HEK293 (cell line): ENCODE measurements at regions not wholly inside any gene's neighbourhood (a gene's known extent, or its start where the extent isn't known, plus 50 kb on each side); places are given as distances from the start of the nearest gene placed in this dataset.
"Not testable (repeated sequence)": the region's sequence is repeated elsewhere in the genome, so short reads cannot be mapped to it uniquely, and the experiment has no call there.

Experiments used
- CTCF ChIA-PET: fragments of 350-600 bp; formaldehyde crosslinking; extraction: SDS; loops from one replicate; lab custom pipeline; 2021; ENCODE audit warnings: antibody characterized with exemption; lab: Yijun Ruan, JAX
- POLR2A ChIA-PET: fragments of 300-600 bp; formaldehyde crosslinking; extraction: SDS; loops from one replicate; lab custom pipeline; 2020; ENCODE audit warnings: antibody characterized with exemption, inconsistent platforms; lab: Yijun Ruan, JAX
- H3K27ac ChIP-seq: fragments of 200-500 bp; sonication (Bioruptor generic); 2 replicates; pipeline ENCODE4 v1.5.1; 2014; ENCODE audit warnings: low read depth, low read length, control low read depth, inconsistent platforms; ENCODE audit errors: extremely low read depth
- H3K36me3 ChIP-seq, 2 experiments: fragments of 200-500 bp in 1 of 2; sonication (Bioruptor generic) in 1 of 2; 1 replicate in 1 of 2; 2 replicates in 1 of 2; pipeline ENCODE4 v1.5.1; 2014 to 2017; ENCODE audit warnings: inconsistent platforms in 2 of 2, low read length in 2 of 2; ENCODE audit not compliant: control insufficient read depth in 2 of 2, insufficient read depth in 1 of 2
- H3K4me1 ChIP-seq: fragments of 200-500 bp; sonication (Bioruptor generic); 2 replicates; pipeline ENCODE4 v1.5.1; 2014; ENCODE audit warnings: mild to moderate bottlenecking, low read length, inconsistent platforms; ENCODE audit not compliant: control insufficient read depth, insufficient read depth
- H3K4me3 ChIP-seq: 2 replicates; pipeline ENCODE4 v1.5.1; 2011; ENCODE audit warnings: low read depth, mild to moderate bottlenecking, control low read depth, low read length, moderate library complexity
- H3K9me3 ChIP-seq: fragments of 200-500 bp; sonication (Bioruptor generic); 2 replicates; pipeline ENCODE4 v1.5.1; 2014; ENCODE audit warnings: low read depth, low read length, inconsistent platforms; ENCODE audit not compliant: control insufficient read depth, insufficient read depth
- GFI1B ChIP-seq: fragments of 450-650 bp; formaldehyde crosslinking; IDR thresholded peaks from 2 replicates; pipeline ENCODE4 v1.5.1; 2016; ENCODE audit warnings: missing biosample characterization, missing genetic modification characterization
- IKZF3 ChIP-seq: fragments of 450-650 bp; IDR thresholded peaks from 2 replicates; pipeline ENCODE4 v1.5.0; 2018; ENCODE audit warnings: missing biosample characterization, mild to moderate bottlenecking, missing genetic modification characterization, moderate library complexity
- KLF16 ChIP-seq: fragments of 450-650 bp; formaldehyde crosslinking; IDR thresholded peaks from 2 replicates; pipeline ENCODE4 v1.5.1; 2017; ENCODE audit warnings: missing biosample characterization, missing genetic modification characterization
- MZF1 ChIP-seq: fragments of 450-650 bp; formaldehyde crosslinking; IDR thresholded peaks from 2 replicates; pipeline ENCODE4 v1.5.1; 2017; ENCODE audit warnings: missing biosample characterization, missing genetic modification characterization, borderline replicate concordance
- PRDM1 ChIP-seq: fragments of 450-650 bp; formaldehyde crosslinking; IDR thresholded peaks from 2 replicates; pipeline ENCODE4; 2016; ENCODE audit warnings: missing biosample characterization, missing genetic modification characterization
- SCRT1 ChIP-seq: fragments of 450-650 bp; formaldehyde crosslinking; IDR thresholded peaks from 2 replicates; pipeline ENCODE4 v1.5.1; 2016; ENCODE audit warnings: missing biosample characterization, missing genetic modification characterization, borderline replicate concordance
- WT1 ChIP-seq: fragments of 450-650 bp; formaldehyde crosslinking; IDR thresholded peaks from 2 replicates; pipeline ENCODE4 v1.5.1; 2016; ENCODE audit warnings: missing biosample characterization, missing genetic modification characterization
- ZBTB20 ChIP-seq: fragments of 450-650 bp; formaldehyde crosslinking; IDR thresholded peaks from 2 replicates; pipeline ENCODE4 v1.5.1; 2016; ENCODE audit warnings: missing biosample characterization, missing genetic modification characterization
- ZBTB44 ChIP-seq: fragments of 450-650 bp; IDR thresholded peaks from 2 replicates; pipeline ENCODE4 v1.5.1; 2018; ENCODE audit warnings: missing biosample characterization, mild to moderate bottlenecking, missing genetic modification characterization
- ZFP69B ChIP-seq: fragments of 450-650 bp; formaldehyde crosslinking; IDR thresholded peaks from 2 replicates; pipeline ENCODE4 v1.5.1; 2016; ENCODE audit warnings: missing biosample characterization, missing genetic modification characterization
- ZIC2 ChIP-seq: fragments of 450-650 bp; formaldehyde crosslinking; IDR thresholded peaks from 2 replicates; pipeline ENCODE4 v1.5.1; 2016; ENCODE audit warnings: missing biosample characterization, missing genetic modification characterization
- ZNF140 ChIP-seq: fragments of 450-650 bp; formaldehyde crosslinking; IDR thresholded peaks from 2 replicates; pipeline ENCODE4 v1.5.1; 2016; ENCODE audit warnings: missing biosample characterization, missing genetic modification characterization
- ZNF157 ChIP-seq: fragments of 450-650 bp; formaldehyde crosslinking; IDR thresholded peaks from 2 replicates; pipeline ENCODE4 v1.5.1; 2016; ENCODE audit warnings: missing biosample characterization, missing genetic modification characterization
- ZNF211 ChIP-seq: fragments of 450-650 bp; formaldehyde crosslinking; IDR thresholded peaks from 2 replicates; pipeline ENCODE4 v1.5.1; 2016; ENCODE audit warnings: low read depth, missing biosample characterization, missing genetic modification characterization
- ZNF311 ChIP-seq: fragments of 450-650 bp; formaldehyde crosslinking; IDR thresholded peaks from 2 replicates; pipeline ENCODE4 v1.5.1; 2017; ENCODE audit warnings: missing biosample characterization, missing genetic modification characterization, borderline replicate concordance
- ZNF324 ChIP-seq: fragments of 450-650 bp; formaldehyde crosslinking; IDR thresholded peaks from 2 replicates; pipeline ENCODE4 v1.5.1; 2016; ENCODE audit warnings: missing biosample characterization, missing genetic modification characterization
- ZNF449 ChIP-seq: fragments of 450-650 bp; formaldehyde crosslinking; IDR thresholded peaks from 2 replicates; pipeline ENCODE4 v1.5.1; 2017; ENCODE audit warnings: missing biosample characterization, mild to moderate bottlenecking, missing genetic modification characterization, moderate library complexity
- ZNF514 ChIP-seq: fragments of 450-650 bp; formaldehyde crosslinking; IDR thresholded peaks from 2 replicates; pipeline ENCODE4 v1.5.1; 2016; ENCODE audit warnings: missing biosample characterization, missing genetic modification characterization
- ZNF571 ChIP-seq: fragments of 450-650 bp; formaldehyde crosslinking; IDR thresholded peaks from 2 replicates; pipeline ENCODE4 v1.5.0; 2017; ENCODE audit warnings: missing biosample characterization, missing genetic modification characterization
- ZNF585B ChIP-seq: fragments of 450-650 bp; formaldehyde crosslinking; IDR thresholded peaks from 2 replicates; pipeline ENCODE4 v1.5.1; 2016; ENCODE audit warnings: missing biosample characterization, missing genetic modification characterization
- ZNF600 ChIP-seq: fragments of 450-650 bp; formaldehyde crosslinking; IDR thresholded peaks from 2 replicates; pipeline ENCODE4 v1.5.1; 2016; ENCODE audit warnings: missing biosample characterization, missing genetic modification characterization
- ZNF610 ChIP-seq: fragments of 450-650 bp; formaldehyde crosslinking; IDR thresholded peaks from 2 replicates; pipeline ENCODE4 v1.5.1; 2016; ENCODE audit warnings: missing biosample characterization, missing genetic modification characterization, borderline replicate concordance
- ZNF623 ChIP-seq: fragments of 450-650 bp; formaldehyde crosslinking; IDR thresholded peaks from 2 replicates; pipeline ENCODE4 v1.5.1; 2016; ENCODE audit warnings: missing biosample characterization, missing genetic modification characterization
- ZNF658 ChIP-seq: fragments of 450-650 bp; formaldehyde crosslinking; IDR thresholded peaks from 2 replicates; pipeline ENCODE4; 2016; ENCODE audit warnings: missing biosample characterization, missing genetic modification characterization
- ZSCAN16 ChIP-seq: fragments of 450-650 bp; formaldehyde crosslinking; IDR thresholded peaks from 2 replicates; pipeline ENCODE4 v1.5.1; 2016; ENCODE audit warnings: missing biosample characterization, missing genetic modification characterization
- ZSCAN23 ChIP-seq: fragments of 450-650 bp; formaldehyde crosslinking; IDR thresholded peaks from 2 replicates; pipeline ENCODE4 v1.5.1; 2016; ENCODE audit warnings: missing biosample characterization, missing genetic modification characterization
- TF ChIP-seq, protein P1 (sequence below): fragments of 450-650 bp; formaldehyde crosslinking; optimal IDR thresholded peaks from 2 replicates; pipeline ENCODE3; 2016; ENCODE audit warnings: missing biosample characterization, mild to moderate bottlenecking, missing genetic modification characterization
- TF ChIP-seq, protein P2 (sequence below): fragments of 450-650 bp; formaldehyde crosslinking; IDR thresholded peaks from 2 replicates; pipeline ENCODE4 v1.5.1; 2016; ENCODE audit warnings: missing biosample characterization, missing genetic modification characterization

DNA sequence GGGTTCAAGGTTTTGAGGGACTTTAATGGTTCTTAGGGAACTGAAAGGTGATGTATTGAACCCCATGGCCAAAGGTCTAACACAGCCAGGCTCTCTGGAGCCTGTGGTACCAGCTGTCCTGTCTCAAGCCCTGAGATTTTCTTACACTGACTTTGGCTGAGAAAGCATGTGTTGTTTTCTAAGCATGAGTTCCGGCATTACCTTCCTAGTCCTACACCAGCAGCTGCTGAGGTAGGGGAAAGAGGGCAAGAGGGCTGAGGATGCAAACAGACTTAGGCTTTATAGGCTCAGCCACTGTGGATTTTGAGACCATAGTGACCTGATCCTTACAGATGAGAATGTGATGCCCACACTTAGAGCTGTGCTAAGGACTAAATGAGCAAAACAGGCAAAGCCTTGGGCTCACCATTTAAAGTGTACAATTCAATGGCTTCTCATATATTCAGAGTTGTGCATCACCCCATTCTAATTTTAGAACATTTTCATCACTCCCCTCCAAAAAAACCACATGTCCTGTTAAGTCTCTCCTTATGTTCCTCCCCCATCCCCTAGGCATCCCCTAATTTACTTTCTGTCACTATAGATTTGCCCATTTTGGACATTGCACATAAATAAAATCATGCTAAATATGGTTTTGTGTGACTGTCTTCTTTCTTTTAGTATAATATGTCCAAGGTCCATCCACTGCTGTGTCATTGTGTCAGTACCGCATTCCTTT, 99.7 kb upstream of the OTOS start (continued):
- TF ChIP-seq ZBTB44 (tag by site-specific recombination), result no peak
- no peak for TF ChIP-seq ZNF140

DNA sequence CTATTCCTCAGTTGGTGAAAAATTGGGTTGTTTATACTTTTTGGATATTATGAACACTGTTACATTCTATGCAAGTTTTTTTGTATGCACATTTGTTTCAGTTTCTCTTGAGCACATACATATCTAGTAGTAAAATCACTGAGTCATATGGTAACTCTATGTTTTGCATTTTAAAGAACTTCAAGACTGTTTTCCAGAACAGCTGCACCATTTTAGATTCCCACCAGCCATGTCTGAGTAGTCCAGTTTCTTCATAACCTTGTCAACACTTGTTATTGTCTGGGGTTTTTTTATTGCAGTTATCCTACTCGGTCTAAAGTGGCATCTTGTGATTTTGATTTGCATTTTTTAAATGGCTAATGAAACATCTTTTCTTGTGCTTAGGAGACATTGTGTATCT, 100.3 kb upstream of the OTOS start:
- TF ChIP-seq, protein P1, sequence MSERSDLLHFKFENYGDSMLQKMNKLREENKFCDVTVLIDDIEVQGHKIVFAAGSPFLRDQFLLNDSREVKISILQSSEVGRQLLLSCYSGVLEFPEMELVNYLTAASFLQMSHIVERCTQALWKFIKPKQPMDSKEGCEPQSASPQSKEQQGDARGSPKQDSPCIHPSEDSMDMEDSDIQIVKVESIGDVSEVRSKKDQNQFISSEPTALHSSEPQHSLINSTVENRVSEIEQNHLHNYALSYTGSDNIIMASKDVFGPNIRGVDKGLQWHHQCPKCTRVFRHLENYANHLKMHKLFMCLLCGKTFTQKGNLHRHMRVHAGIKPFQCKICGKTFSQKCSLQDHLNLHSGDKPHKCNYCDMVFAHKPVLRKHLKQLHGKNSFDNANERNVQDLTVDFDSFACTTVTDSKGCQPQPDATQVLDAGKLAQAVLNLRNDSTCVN (tag by site-specific recombination), result no peak
- TF ChIP-seq ZNF610 (tag by site-specific recombination) (no peak), ZNF658 (tag by site-specific recombination) (no peak), ZSCAN23 (tag by site-specific recombination) (no peak), IKZF3 (tag by site-specific recombination) (no peak), ZNF324 (tag by site-specific recombination) (no peak), ZNF311 (tag by site-specific recombination) (no peak)
- H3K4me3 ChIP-seq, result no peak overlapping the region
- no peaks in the 10 kb centered on the region for H3K4me1 ChIP-seq
- no peaks in the 10 kb centered on the region for H3K36me3 ChIP-seq
- ChIA-PET POLR2A (no interaction called here), CTCF (interaction anchor here (0.8 kb wide), 1 partner anchor 75 kb away, joined by 3 read pairs; no protein-coding TSS in a partner anchor)
- no peak overlapping the region for H3K27ac ChIP-seq
- H3K9me3 ChIP-seq, result no peaks in the 10 kb centered on the region

GRCh38 chr2:240241572-240241971, 101.1 kb upstream of the OTOS start:
- H3K9me3 ChIP-seq, result no peaks in the 10 kb centered on the region
- H3K4me1 ChIP-seq, result no peaks in the 10 kb centered on the region
- H3K4me3 ChIP-seq, result no peak overlapping the region
- no peak overlapping the region for H3K27ac ChIP-seq
- ChIA-PET CTCF (interaction anchor here (0.7 to 1.5 kb wide), 3 partner anchors 9 to 103 kb away, joined by 4 to 6 read pairs (median 4); no protein-coding TSS in a partner anchor), POLR2A (no interaction called here)
- TF ChIP-seq ZFP69B (tag by site-specific recombination) (no peak), ZNF211 (tag by site-specific recombination) (no peak), ZNF449 (tag by site-specific recombination) (no peak), GFI1B (tag by site-specific recombination) (no peak), ZNF585B (no peak), ZNF571 (tag by site-specific recombination) (no peak), ZNF600 (tag by site-specific recombination) (no peak), ZNF623 (no peak), ZIC2 (tag by site-specific recombination) (no peak), ZNF514 (tag by site-specific recombination) (no peak), ZSCAN16 (no peak), KLF16 (tag by site-specific recombination) (no peak), ZNF157 (tag by site-specific recombination) (no peak), SCRT1 (tag by site-specific recombination) (no peak), WT1 (tag by site-specific recombination) (no peak), MZF1 (no peak), ZBTB20 (tag by site-specific recombination) (no peak), PRDM1 (tag by site-specific recombination) (no peak)
- TF ChIP-seq, protein P2, sequence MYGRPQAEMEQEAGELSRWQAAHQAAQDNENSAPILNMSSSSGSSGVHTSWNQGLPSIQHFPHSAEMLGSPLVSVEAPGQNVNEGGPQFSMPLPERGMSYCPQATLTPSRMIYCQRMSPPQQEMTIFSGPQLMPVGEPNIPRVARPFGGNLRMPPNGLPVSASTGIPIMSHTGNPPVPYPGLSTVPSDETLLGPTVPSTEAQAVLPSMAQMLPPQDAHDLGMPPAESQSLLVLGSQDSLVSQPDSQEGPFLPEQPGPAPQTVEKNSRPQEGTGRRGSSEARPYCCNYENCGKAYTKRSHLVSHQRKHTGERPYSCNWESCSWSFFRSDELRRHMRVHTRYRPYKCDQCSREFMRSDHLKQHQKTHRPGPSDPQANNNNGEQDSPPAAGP, result no peak
- H3K36me3 ChIP-seq, result no peaks in the 10 kb centered on the region

GRCh38 chr2:240243049-240243448, 102.6 kb upstream of the OTOS start:
- ChIA-PET CTCF (interaction anchor here (1.2 to 1.3 kb wide), 2 partner anchors 8 to 10 kb away, joined by 3 to 4 read pairs; no protein-coding TSS in a partner anchor), POLR2A (interaction anchor here (0.8 kb wide), 1 partner anchor 9 kb away, joined by 6 read pairs; no protein-coding TSS in a partner anchor)
- not testable (repeated sequence) for H3K4me3 ChIP-seq, H3K4me1 ChIP-seq, H3K27ac ChIP-seq, H3K36me3 ChIP-seq, H3K9me3 ChIP-seq
